Muscle of leg (tissue), 3 donors: ENCODE measurements at regions not wholly inside any gene's neighbourhood (a gene's known extent, or its start where the extent isn't known, plus 50 kb on each side); places are given as distances from the start of the nearest gene placed in this dataset.

Source experiments
- DNase-seq: peaks from one replicate; pipeline ENCODE4 v3.0.0; 2013
- H3K27ac ChIP-seq: one replicate; pipeline ENCODE4 v1.5.1; 2013; ENCODE audit warnings: mild to moderate bottlenecking, low read length, control low read depth
- H3K27me3 ChIP-seq: one replicate; pipeline ENCODE4 v1.6.1; 2013; ENCODE audit warnings: low read length; ENCODE audit not compliant: control insufficient read depth, insufficient read depth
- H3K36me3 ChIP-seq: one replicate; pipeline ENCODE4 v1.6.1; 2013; ENCODE audit warnings: low read length; ENCODE audit not compliant: control insufficient read depth, insufficient read depth
- H3K4me1 ChIP-seq: one replicate; pipeline ENCODE4 v1.6.1; 2013; ENCODE audit warnings: low read length; ENCODE audit not compliant: control insufficient read depth, insufficient read depth
- H3K4me3 ChIP-seq: one replicate; pipeline ENCODE4 v1.5.1; 2013; ENCODE audit warnings: low read length, control low read depth
- H3K9me3 ChIP-seq: replicated peaks from 2 replicates; pipeline ENCODE4 v1.6.1; 2013; ENCODE audit warnings: low read depth, low read length; ENCODE audit not compliant: control insufficient read depth
- WGBS: methylation state at CpG from one replicate; pipeline ENCODE4 v1.1.5; 2013; ENCODE audit warnings: missing lambda C conversion rate; ENCODE audit not compliant: insufficient coverage; 5-methylcytosine and 5-hydroxymethylcytosine counted together

GRCh38 chr20:56829788-56830385 is 200.8 kb downstream of the TFAP2C start:
- no peaks in the 10 kb centered on the region for H3K36me3 ChIP-seq
- H3K27ac ChIP-seq: no peak overlapping the region
- no peak for DNase-seq
- no peak overlapping the region for H3K4me3 ChIP-seq
- H3K4me1 ChIP-seq: no peaks in the 10 kb centered on the region
- no peaks in the 10 kb centered on the region for H3K9me3 ChIP-seq
- H3K27me3 ChIP-seq: peaks cover 47% of the 10 kb centered on the region
- WGBS: 42% methylated on average over 6 of the region's 17 CpGs

- no peaks in the 10 kb centered on the region for H3K4me1 ChIP-seq
- WGBS: 51% methylated on average over 3 of the region's 4 CpGs
- DNase-seq: peak; percentile 20
Observed at GRCh38 chr20:56831795-56832194, 202.7 kb downstream of the TFAP2C start.

GRCh38 chr20:56833427-56833826 is 204.3 kb downstream of the TFAP2C start:
- DNase-seq: no peak
- H3K27ac ChIP-seq: no peak overlapping the region
- H3K9me3 ChIP-seq: no peaks in the 10 kb centered on the region
- no CpG with 5 or more reads among the region's 5 CpGs for WGBS
- H3K27me3 ChIP-seq: peaks cover 36% of the 10 kb centered on the region
- H3K36me3 ChIP-seq: no peaks in the 10 kb centered on the region
- no peaks in the 10 kb centered on the region for H3K4me1 ChIP-seq
- H3K4me3 ChIP-seq: no peak overlapping the region

More at GRCh38 chr20:56831795-56832194, 202.7 kb downstream of the TFAP2C start:
- no peak overlapping the region for H3K4me3 ChIP-seq
- H3K27ac ChIP-seq: no peak overlapping the region
- no peaks in the 10 kb centered on the region for H3K9me3 ChIP-seq
- no peaks in the 10 kb centered on the region for H3K36me3 ChIP-seq
- peaks cover 46% of the 10 kb centered on the region for H3K27me3 ChIP-seq

GRCh38 chr20:56835829-56836550 is 206.9 kb downstream of the TFAP2C start:
- no peaks in the 10 kb centered on the region for H3K36me3 ChIP-seq
- DNase-seq: no peak
- H3K27ac ChIP-seq: no peak overlapping the region
- WGBS: 60% methylated on average over 1 of the region's 4 CpGs
- H3K9me3 ChIP-seq: no peaks in the 10 kb centered on the region
- no peak overlapping the region for H3K4me3 ChIP-seq
- peaks cover 19% of the 10 kb centered on the region for H3K27me3 ChIP-seq
- peaks cover 8% of the 10 kb centered on the region for H3K4me1 ChIP-seq

GRCh38 chr20:56839222-56839621 is 210.1 kb downstream of the TFAP2C start:
- H3K27me3 ChIP-seq: peaks cover 15% of the 10 kb centered on the region
- WGBS: 91% methylated on average over 1 of the region's 2 CpGs

GRCh38 chr20:56839786-56840185 is 210.7 kb downstream of the TFAP2C start:
- no peak overlapping the region for H3K27ac ChIP-seq
- no peak overlapping the region for H3K4me3 ChIP-seq
- WGBS: 80% methylated on average over 1 of the region's 5 CpGs
- H3K27me3 ChIP-seq: peaks cover 13% of the 10 kb centered on the region
- H3K4me1 ChIP-seq: peaks cover 25% of the 10 kb centered on the region
- H3K9me3 ChIP-seq: no peaks in the 10 kb centered on the region
- DNase-seq: no peak
- no peaks in the 10 kb centered on the region for H3K36me3 ChIP-seq

More at GRCh38 chr20:56839222-56839621, 210.1 kb downstream of the TFAP2C start:
- H3K4me1 ChIP-seq: peaks cover 25% of the 10 kb centered on the region
- H3K4me3 ChIP-seq: no peak overlapping the region
- H3K36me3 ChIP-seq: no peaks in the 10 kb centered on the region
- H3K27ac ChIP-seq: no peak overlapping the region
- H3K9me3 ChIP-seq: no peaks in the 10 kb centered on the region
- DNase-seq: no peak

GRCh38 chr20:56840716-56841261 is 211.7 kb downstream of the TFAP2C start:
- H3K27ac ChIP-seq: no peak overlapping the region
- H3K4me3 ChIP-seq: no peak overlapping the region
- no peaks in the 10 kb centered on the region for H3K36me3 ChIP-seq
- peaks cover 13% of the 10 kb centered on the region for H3K27me3 ChIP-seq
- peaks cover 25% of the 10 kb centered on the region for H3K4me1 ChIP-seq
- 73% methylated on average over 3 of the region's 3 CpGs for whole genome bisulfite sequencing
- no peak for DNase-seq
- no peaks in the 10 kb centered on the region for H3K9me3 ChIP-seq

- Histone ChIP-seq H3K9me3 (no peaks in the 10 kb centered on the region), H3K4me1 (peaks cover 25% of the 10 kb centered on the region), H3K36me3 (no peaks in the 10 kb centered on the region), H3K4me3 (no peak overlapping the region), H3K27me3 (peaks cover 13% of the 10 kb centered on the region), H3K27ac (no peak overlapping the region)
- no peak for DNase-seq
- 14% methylated on average over 4 of the region's 6 CpGs for WGBS
Observed at GRCh38 chr20:56841346-56841908, 212.3 kb downstream of the TFAP2C start.

- H3K4me1 ChIP-seq: peaks cover 25% of the 10 kb centered on the region
- DNase-seq: peak; percentile 47
- peaks cover 10% of the 10 kb centered on the region for H3K27me3 ChIP-seq
- H3K36me3 ChIP-seq: no peaks in the 10 kb centered on the region
- WGBS: 69% methylated on average over 9 of the region's 9 CpGs
- H3K9me3 ChIP-seq: no peaks in the 10 kb centered on the region
- H3K4me3 ChIP-seq: no peak overlapping the region
- no peak overlapping the region for H3K27ac ChIP-seq
Observed at GRCh38 chr20:56842056-56842455, 212.9 kb downstream of the TFAP2C start.

- 70% methylated on average over 5 of the region's 7 CpGs for WGBS
- H3K27me3 ChIP-seq: peaks cover 7% of the 10 kb centered on the region
- peaks cover 25% of the 10 kb centered on the region for H3K4me1 ChIP-seq
- no peaks in the 10 kb centered on the region for H3K9me3 ChIP-seq
- H3K27ac ChIP-seq: no peak overlapping the region
- no peak overlapping the region for H3K4me3 ChIP-seq
- no peaks in the 10 kb centered on the region for H3K36me3 ChIP-seq
- no peak for DNase-seq
Observed at GRCh38 chr20:56843386-56843785, 214.3 kb downstream of the TFAP2C start.
